SU-DHL-6 (cell line): ENCODE measurements at regions not wholly inside any gene's neighbourhood (a gene's known extent, or its start where the extent isn't known, plus 50 kb on each side); places are given as distances from the start of the nearest gene placed in this dataset.
A peak's percentile ranks its signal among the peaks of the same experiment; 100 is the strongest.

Experiments
- EZH2phosphoT487 ChIP-seq: fragments of 200-600 bp; sonication (generic), shearing (Covaris generic); conservative IDR thresholded peaks from 2 replicates; pipeline ENCODE4 v1.6.1; 2018; ENCODE audit warnings: mild to moderate bottlenecking, antibody characterized with exemption, low read length, moderate library complexity, mixed read lengths
- TF ChIP-seq, protein P1 (sequence below): fragments of 200-600 bp; sonication (generic); IDR thresholded peaks from one replicate; pipeline ENCODE4 v1.5.1; 2017; ENCODE audit warnings: antibody characterized with exemption, mild to moderate bottlenecking, low read length, moderate library complexity; ENCODE audit not compliant: insufficient read depth, poor library complexity, severe bottlenecking

DNA sequence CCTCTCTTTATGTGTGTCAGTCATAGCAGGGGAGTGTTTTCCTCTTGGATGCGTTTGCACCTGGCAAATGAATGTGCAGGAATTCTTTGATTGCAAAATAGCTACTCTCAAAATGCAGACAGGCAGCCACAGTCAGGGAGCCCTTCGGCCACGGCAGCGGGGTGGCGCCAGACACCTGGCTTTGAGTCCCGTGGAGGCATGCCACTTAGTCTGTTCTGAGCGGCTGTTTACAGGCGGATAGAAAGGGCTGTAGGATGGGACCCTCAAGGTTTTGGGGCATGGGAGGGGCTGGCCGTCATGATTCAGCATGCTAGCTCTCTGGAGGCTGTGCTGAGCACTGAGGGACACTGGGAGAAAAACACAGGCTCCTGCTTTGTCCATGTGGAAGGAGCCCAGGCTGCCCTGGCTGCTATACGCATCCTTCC, 117.1 kb downstream of the SLC25A47 start:
- TF ChIP-seq, protein P1, sequence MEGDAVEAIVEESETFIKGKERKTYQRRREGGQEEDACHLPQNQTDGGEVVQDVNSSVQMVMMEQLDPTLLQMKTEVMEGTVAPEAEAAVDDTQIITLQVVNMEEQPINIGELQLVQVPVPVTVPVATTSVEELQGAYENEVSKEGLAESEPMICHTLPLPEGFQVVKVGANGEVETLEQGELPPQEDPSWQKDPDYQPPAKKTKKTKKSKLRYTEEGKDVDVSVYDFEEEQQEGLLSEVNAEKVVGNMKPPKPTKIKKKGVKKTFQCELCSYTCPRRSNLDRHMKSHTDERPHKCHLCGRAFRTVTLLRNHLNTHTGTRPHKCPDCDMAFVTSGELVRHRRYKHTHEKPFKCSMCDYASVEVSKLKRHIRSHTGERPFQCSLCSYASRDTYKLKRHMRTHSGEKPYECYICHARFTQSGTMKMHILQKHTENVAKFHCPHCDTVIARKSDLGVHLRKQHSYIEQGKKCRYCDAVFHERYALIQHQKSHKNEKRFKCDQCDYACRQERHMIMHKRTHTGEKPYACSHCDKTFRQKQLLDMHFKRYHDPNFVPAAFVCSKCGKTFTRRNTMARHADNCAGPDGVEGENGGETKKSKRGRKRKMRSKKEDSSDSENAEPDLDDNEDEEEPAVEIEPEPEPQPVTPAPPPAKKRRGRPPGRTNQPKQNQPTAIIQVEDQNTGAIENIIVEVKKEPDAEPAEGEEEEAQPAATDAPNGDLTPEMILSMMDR = peak; percentile 50
- no peak for TF ChIP-seq EZH2phosphoT487
